GM21390 (cell line): ENCODE measurements at regions not wholly inside any gene's neighbourhood (a gene's known extent, or its start where the extent isn't known, plus 50 kb on each side); places are given as distances from the start of the nearest gene placed in this dataset.

Experiments used
- ATAC-seq: cut with Tn5 transposase; IDR thresholded peaks from one replicate; pipeline ENCODE4 v1.9.1; 2021; ENCODE audit not compliant: unreplicated experiment

GRCh38 chr2:67036444-67036843 is 360.7 kb upstream of the ETAA1 start:
- no peak for ATAC-seq

GRCh38 chr2:67037655-67038054 is 359.5 kb upstream of the ETAA1 start:
- no peak for ATAC-seq

GRCh38 chr2:67038195-67038594 is 358.9 kb upstream of the ETAA1 start:
- no peak for ATAC-seq

GRCh38 chr2:67039058-67039457 is 358.1 kb upstream of the ETAA1 start:
- ATAC-seq, result no peak

GRCh38 chr2:67039517-67040103 is 357.5 kb upstream of the ETAA1 start:
- no peak for ATAC-seq

- ATAC-seq, result no peak
Observed at GRCh38 chr2:67041051-67041450, 356.1 kb upstream of the ETAA1 start.

GRCh38 chr2:67043781-67044478 is 353.2 kb upstream of the ETAA1 start:
- ATAC-seq, result no peak

- no peak for ATAC-seq
Observed at GRCh38 chr2:67046591-67046990, 350.5 kb upstream of the ETAA1 start.

GRCh38 chr2:67048314-67048713 is 348.8 kb upstream of the ETAA1 start:
- ATAC-seq, result no peak

- ATAC-seq, result no peak
Observed at GRCh38 chr2:67050622-67051021, 346.5 kb upstream of the ETAA1 start.

- no peak for ATAC-seq
Observed at GRCh38 chr2:67054728-67055127, 342.4 kb upstream of the ETAA1 start.

- ATAC-seq, result no peak
Observed at GRCh38 chr2:67055387-67056304, 341.5 kb upstream of the ETAA1 start.

- no peak for ATAC-seq
Observed at GRCh38 chr2:67057123-67057522, 340.0 kb upstream of the ETAA1 start.

- ATAC-seq, result no peak
Observed at GRCh38 chr2:67057901-67058703, 339.0 kb upstream of the ETAA1 start.

- ATAC-seq, result no peak
Observed at GRCh38 chr2:67065046-67065445, 332.1 kb upstream of the ETAA1 start.

- no peak for ATAC-seq
Observed at GRCh38 chr2:67066782-67067181, 330.4 kb upstream of the ETAA1 start.

- no peak for ATAC-seq
Observed at GRCh38 chr2:67067656-67068055, 329.5 kb upstream of the ETAA1 start.

- ATAC-seq, result no peak
Observed at GRCh38 chr2:67070826-67071225, 326.3 kb upstream of the ETAA1 start.

- no peak for ATAC-seq
Observed at GRCh38 chr2:67075056-67075455, 322.1 kb upstream of the ETAA1 start.

- no peak for ATAC-seq
Observed at GRCh38 chr2:67075530-67076238, 321.4 kb upstream of the ETAA1 start.
